ENCODE measurements at regions not wholly inside any gene's neighbourhood (a gene's known extent, or its start where the extent isn't known, plus 50 kb on each side); places are given as distances from the start of the nearest gene placed in this dataset.
"Not testable (repeated sequence)": the region's sequence is repeated elsewhere in the genome, so short reads cannot be mapped to it uniquely, and the experiment has no call there.

DNA sequence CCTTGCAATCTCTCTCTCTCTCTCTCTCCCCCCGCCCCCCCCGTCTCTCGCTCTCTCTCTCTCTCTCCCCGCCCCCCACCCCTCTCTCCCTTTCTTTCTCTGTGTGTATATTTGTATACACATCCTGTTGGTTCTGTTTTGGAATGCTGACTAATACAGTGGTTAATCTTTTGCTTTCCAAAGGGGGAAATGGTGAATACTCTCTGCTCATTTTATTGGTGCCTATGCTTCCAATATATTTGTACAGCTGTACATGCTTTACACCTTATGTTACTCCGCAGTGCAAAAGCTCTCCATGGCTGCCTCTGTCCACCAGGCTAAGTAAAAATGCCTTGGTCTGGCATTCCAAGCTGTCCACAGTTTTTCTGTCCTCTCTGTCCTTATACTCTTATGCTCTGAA lies 158.8 kb downstream of the RBMX2 start:
- H3K27me3 ChIP-seq (replicated peaks; ENCODE audit: insufficient read depth) = no peaks in the 10 kb centered on the region
- TF ChIP-seq CTCF (IDR thresholded peaks at IDR 0.05) (no peak), POLR2AphosphoS5 (IDR thresholded peaks at IDR 0.05) (no peak), POLR2A (IDR thresholded peaks at IDR 0.05) (no peak)
- no peak overlapping the region for H3K4me3 ChIP-seq
- no peak for DNase-seq (ENCODE audit: low spot score)
- no peaks in the 10 kb centered on the region for H3K36me3 ChIP-seq
- intact Hi-C loops (cut with DNase I) = no loop called here
- WGBS = 36% methylated on average over 5 of the region's 5 CpGs
- H3K4me1 ChIP-seq (replicated peaks) = no peaks in the 10 kb centered on the region
- no peaks in the 10 kb centered on the region for H3K9me3 ChIP-seq
- no peak overlapping the region for H3K27ac ChIP-seq

DNA sequence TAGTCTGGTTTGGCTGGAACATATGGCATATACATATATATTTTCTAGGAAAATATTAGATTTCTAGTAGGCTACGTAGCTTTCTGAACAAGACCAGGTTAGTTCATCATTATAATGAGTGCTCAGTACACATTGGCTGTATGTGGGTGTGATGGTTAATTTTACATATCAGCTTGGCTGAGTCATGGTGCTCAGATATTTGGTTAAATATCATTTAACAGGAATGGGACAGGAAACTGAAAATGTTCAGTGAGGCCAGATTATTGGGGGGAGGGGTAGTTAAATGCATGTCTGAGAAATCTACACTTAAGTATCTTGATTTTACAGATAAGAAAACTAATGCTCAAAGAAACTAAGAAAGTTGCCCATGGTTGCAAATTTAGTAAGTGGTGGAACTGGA lies 160.1 kb downstream of the RBMX2 start:
- Histone ChIP-seq H3K27ac (no peak overlapping the region), H3K36me3 (no peaks in the 10 kb centered on the region), H3K27me3 (replicated peaks; ENCODE audit: insufficient read depth) (no peaks in the 10 kb centered on the region), H3K4me3 (no peak overlapping the region), H3K9me3 (no peaks in the 10 kb centered on the region), H3K4me1 (replicated peaks) (no peaks in the 10 kb centered on the region)
- no peak for DNase-seq (ENCODE audit: low spot score)
- no peak for TF ChIP-seq CTCF (IDR thresholded peaks at IDR 0.05)
- TF ChIP-seq POLR2AphosphoS5 (IDR thresholded peaks at IDR 0.05) = no peak
- no peak for TF ChIP-seq POLR2A (IDR thresholded peaks at IDR 0.05)
- WGBS = 89% methylated on average over 1 of the region's 1 CpG
- intact Hi-C loops (cut with DNase I) = no loop called here

DNA sequence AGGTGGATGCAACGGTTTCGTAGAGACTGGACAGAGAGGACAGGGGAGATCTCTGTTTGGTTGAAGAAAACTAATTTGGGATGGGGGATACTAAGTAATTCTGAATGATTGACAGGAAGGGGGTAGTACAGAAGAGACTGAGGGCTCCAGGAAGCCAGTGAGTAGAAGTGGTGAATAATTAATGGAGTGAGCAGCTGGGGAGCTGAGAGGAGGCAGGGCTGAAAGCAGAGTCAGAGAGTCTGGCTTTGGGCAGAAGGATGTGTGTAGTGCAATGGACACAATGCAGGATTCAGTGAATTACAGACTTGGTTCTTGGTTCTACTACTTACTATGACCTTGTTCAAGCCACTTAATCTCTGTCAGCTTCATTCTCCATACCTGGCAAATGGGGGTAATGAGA lies 161.7 kb downstream of the RBMX2 start:
- Histone ChIP-seq H3K27ac (no peak overlapping the region), H3K9me3 (no peaks in the 10 kb centered on the region), H3K36me3 (no peaks in the 10 kb centered on the region), H3K4me3 (no peak overlapping the region), H3K27me3 (replicated peaks; ENCODE audit: insufficient read depth) (no peaks in the 10 kb centered on the region), H3K4me1 (replicated peaks) (no peaks in the 10 kb centered on the region)
- DNase-seq (ENCODE audit: low spot score) = no peak
- no peak for TF ChIP-seq POLR2A (IDR thresholded peaks at IDR 0.05)
- no peak for TF ChIP-seq POLR2AphosphoS5 (IDR thresholded peaks at IDR 0.05)
- no peak for TF ChIP-seq CTCF (IDR thresholded peaks at IDR 0.05)
- intact Hi-C loops (cut with DNase I) = no loop called here
- 94% methylated on average over 2 of the region's 2 CpGs for WGBS

DNA sequence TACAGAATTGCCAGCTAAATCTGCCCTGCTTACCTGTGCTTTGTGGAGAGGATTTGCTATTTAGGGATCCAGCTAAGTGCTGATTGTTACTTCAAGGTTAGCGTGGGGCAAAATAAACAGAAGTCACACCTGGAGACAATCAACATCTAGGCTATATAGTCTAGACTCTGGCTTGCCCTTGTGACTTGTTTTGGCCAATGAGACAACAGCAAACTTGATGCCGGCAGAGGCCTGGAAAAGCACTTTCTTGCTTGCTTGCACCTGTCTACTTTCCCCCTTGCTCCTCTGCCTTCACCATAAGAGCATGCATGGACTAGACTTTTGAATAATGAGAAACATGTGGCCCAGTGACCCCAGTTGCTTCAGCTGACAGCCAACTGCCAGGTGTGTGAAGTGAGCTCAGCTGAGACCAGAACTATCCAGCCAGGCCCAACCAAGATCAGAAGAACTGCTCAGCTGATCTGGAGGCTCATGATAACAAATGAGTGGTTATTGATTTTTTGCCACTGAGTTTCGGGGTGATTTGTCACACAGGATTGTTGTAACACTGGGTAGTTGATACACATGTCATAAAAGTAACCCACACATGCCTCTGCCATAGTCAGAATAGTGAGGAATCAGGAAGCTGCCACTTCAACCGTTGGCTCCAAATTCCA lies 164.4 kb downstream of the RBMX2 start:
- Histone ChIP-seq H3K36me3 (no peaks in the 10 kb centered on the region), H3K27me3 (replicated peaks; ENCODE audit: insufficient read depth) (no peaks in the 10 kb centered on the region), H3K4me3 (no peak overlapping the region), H3K9me3 (no peaks in the 10 kb centered on the region), H3K27ac (no peak overlapping the region), H3K4me1 (replicated peaks) (no peaks in the 10 kb centered on the region)
- DNase-seq (ENCODE audit: low spot score) = no peak
- 70% methylated on average over 4 of the region's 4 CpGs for WGBS
- intact Hi-C loops (cut with DNase I) = no loop called here
- TF ChIP-seq POLR2AphosphoS5 (IDR thresholded peaks at IDR 0.05) = no peak
- TF ChIP-seq CTCF (IDR thresholded peaks at IDR 0.05) = no peak
- TF ChIP-seq POLR2A (IDR thresholded peaks at IDR 0.05) = no peak

DNA sequence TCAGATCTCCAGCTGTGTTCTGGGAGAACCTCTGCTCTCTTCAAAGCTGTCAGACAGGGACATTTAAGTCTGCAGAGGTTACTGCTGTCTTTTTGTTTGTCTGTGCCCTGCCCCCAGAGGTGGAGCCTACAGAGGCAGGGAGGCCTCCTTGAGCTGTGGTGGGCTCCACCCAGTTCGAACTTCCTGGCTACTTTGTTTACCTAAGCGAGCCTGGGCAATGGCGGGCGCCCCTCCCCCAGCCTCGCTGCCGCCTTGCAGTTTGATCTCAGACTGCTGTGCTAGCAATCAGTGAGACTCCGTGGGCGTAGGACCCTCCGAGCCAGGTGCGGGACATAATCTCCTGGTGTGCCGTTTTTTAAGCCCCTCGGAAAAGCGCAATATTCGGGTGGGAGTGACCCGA lies 171.2 kb downstream of the RBMX2 start:
- intact Hi-C loops (cut with DNase I); H3K36me3 ChIP-seq; H3K4me1 ChIP-seq (replicated peaks); H3K9me3 ChIP-seq; DNase-seq (ENCODE audit: low spot score); H3K27ac ChIP-seq; H3K4me3 ChIP-seq; H3K27me3 ChIP-seq (replicated peaks; ENCODE audit: insufficient read depth): not testable (repeated sequence)
- WGBS = 62% methylated on average over 3 of the region's 15 CpGs

Data from prostate gland (tissue), 2 donors.